PC-9 (cell line): ENCODE measurements at regions not wholly inside any gene's neighbourhood (a gene's known extent, or its start where the extent isn't known, plus 50 kb on each side); places are given as distances from the start of the nearest gene placed in this dataset.

Experiments used
- EZH2 ChIP-seq: fragments of 200-600 bp; sonication (generic); IDR thresholded peaks from 2 replicates; pipeline ENCODE4 v1.8.0; 2017; ENCODE audit warnings: antibody characterized with exemption, low read depth
- TF ChIP-seq, protein P1 (sequence below): fragments of 200-600 bp; sonication (generic); conservative IDR thresholded peaks from 2 replicates; pipeline ENCODE4 v1.6.1; 2017; ENCODE audit warnings: mixed run types, antibody characterized with exemption, mild to moderate bottlenecking, moderate library complexity

- TF ChIP-seq EZH2: no peak
- TF ChIP-seq, protein P1, sequence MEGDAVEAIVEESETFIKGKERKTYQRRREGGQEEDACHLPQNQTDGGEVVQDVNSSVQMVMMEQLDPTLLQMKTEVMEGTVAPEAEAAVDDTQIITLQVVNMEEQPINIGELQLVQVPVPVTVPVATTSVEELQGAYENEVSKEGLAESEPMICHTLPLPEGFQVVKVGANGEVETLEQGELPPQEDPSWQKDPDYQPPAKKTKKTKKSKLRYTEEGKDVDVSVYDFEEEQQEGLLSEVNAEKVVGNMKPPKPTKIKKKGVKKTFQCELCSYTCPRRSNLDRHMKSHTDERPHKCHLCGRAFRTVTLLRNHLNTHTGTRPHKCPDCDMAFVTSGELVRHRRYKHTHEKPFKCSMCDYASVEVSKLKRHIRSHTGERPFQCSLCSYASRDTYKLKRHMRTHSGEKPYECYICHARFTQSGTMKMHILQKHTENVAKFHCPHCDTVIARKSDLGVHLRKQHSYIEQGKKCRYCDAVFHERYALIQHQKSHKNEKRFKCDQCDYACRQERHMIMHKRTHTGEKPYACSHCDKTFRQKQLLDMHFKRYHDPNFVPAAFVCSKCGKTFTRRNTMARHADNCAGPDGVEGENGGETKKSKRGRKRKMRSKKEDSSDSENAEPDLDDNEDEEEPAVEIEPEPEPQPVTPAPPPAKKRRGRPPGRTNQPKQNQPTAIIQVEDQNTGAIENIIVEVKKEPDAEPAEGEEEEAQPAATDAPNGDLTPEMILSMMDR: no peak
These were observed 272.0 kb downstream of the BAMBI start for GRCh38 chr10:28949005-28950004.
